EL (cell line): ENCODE measurements at regions not wholly inside any gene's neighbourhood (a gene's known extent, or its start where the extent isn't known, plus 50 kb on each side); places are given as distances from the start of the nearest gene placed in this dataset.
"Not testable (repeated sequence)": the region's sequence is repeated elsewhere in the genome, so short reads cannot be mapped to it uniquely, and the experiment has no call there.

Experiments used
- DNase-seq: peaks from one replicate; pipeline ENCODE4 v3.0.0-alpha.2; 2016

DNA sequence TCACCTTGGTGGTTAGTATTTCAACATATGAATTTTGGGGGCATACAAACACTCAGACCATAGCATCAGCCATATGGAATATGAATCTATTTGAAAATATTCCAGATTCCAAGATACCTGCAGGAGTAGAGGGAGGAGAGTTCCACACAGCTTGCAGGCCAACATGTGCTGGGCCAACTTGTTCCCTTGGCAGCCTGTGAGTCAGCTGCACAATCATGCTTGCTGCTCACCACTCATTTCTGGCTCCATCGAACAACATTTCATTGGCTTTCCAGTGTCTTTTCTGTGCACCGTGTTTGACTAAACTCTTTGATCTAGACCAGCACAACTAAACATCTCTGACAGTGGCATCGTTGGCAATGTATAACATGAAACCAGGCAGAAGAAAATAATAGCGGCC lies 282.5 kb upstream of the RASGEF1B start:
- DNase-seq, result no peak

DNA sequence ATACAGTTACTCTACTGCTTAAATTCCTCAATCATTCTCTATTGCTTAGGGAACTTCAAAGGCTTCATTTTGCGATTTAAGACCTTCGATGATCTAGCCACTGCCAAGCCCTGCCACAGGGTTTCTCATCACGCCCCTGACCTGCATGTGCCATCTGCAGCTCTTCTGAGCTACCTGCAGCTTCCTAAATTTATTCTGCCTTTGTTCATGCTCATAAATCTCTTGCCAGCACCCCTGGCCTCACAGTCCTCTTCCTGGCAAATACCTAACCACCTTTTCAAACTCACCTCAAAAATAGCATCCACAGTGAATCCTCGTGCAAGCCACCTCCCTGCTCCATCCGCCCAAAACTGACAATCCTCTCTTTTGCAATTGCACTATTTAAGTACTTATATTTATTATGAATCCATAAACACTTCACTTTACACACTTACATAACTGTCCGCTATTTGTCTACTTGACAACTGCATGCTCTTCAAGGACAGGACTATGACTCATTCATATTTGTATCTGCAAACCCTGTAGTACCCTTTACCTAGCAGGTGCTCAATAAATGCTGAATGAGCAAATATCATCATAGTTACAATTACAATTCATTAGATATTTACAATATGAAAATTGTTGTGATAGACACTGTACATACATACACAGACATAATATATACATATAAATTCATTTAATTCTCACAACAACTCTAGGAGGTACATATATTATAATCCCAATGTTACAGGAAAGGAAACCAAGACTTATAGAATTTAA lies 280.0 kb upstream of the RASGEF1B start:
- DNase-seq, result no peak

DNA sequence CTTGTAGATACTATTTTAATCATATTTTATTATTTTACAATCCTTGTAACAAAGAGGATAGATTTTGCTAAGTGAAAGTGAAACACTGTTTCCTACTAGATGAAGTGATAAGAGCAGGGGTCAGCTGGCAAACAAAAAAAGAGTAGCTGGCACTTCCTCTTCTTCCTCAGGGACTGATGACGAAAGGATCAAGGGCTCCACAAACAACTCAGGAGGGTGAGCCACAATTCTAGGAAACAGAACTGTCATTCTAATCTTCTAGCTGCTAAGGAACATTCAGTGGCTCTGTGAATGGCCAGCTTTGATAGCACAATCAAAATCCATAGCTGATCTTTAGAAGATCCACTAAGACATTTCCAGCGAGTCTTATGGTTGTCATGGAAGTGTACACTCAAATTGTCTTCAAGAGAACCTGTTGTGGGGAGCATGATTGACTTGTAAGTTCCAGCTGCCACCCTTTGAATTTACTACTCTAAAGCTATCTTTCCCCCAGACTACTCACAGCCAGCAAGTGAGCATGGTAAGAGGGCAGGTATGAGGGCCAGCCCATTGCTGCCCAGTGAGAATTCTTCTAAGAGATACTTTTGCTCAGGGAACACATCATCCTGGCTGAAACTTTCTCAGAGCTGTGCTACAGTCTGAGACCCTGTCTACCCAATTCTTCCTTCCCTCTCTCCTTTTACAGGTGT lies 275.7 kb upstream of the RASGEF1B start:
- no peak for DNase-seq

DNA sequence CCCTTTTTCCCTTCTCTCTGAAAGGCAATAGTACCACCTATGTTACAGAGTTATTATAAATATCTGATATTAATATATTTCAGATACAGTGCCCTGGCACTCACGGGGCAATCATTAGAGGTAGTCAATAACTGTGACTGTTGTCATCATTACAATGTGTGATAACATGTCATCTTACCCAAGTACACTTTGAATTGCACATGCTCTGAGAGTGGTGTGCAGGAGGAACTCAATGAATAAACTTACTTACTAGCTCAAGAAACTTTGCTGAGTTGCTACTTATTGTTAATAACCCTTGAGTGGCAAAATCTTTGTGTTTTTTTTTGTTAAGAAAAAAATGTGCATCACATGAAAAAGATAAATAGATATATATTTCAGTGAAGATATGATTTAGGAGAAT lies 275.1 kb upstream of the RASGEF1B start:
- DNase-seq, result no peak

DNA sequence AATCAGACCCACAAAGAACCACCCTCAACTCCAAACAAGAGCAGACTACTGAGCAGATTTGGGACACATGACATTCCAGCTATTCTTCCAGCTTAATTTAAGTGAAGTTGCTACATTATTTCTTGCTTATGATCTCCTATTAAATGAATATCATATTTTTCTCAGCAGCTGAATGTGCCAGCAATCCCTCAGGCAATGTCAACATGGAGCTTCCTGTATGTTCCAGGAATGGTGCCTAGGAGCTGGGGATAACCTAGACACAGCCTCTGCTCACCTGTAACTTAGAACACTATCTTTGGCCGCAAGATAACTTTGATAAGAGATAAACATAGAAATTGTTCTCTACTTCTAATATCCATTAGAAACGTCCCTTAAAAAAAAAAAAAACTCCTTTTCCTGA lies 274.4 kb upstream of the RASGEF1B start:
- no peak for DNase-seq

DNA sequence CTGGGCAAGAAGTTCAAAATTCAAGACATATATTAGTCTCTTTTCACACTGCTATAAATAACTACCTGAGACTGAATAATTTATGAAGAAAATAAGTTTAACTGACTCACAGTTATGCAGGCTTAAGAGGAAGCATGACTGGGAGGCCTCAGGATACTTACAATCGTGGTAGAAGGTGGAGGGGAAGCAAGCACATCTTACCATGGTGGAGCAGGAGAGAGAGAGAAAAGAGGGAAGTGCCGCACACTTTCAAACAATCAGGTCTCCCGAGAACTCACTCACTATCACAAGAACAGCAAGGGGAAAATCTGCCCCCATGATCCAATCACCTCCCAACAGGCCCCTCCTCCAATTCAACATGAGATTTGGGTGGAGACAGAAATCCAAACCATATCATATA lies 273.3 kb upstream of the RASGEF1B start:
- DNase-seq, result no peak

DNA sequence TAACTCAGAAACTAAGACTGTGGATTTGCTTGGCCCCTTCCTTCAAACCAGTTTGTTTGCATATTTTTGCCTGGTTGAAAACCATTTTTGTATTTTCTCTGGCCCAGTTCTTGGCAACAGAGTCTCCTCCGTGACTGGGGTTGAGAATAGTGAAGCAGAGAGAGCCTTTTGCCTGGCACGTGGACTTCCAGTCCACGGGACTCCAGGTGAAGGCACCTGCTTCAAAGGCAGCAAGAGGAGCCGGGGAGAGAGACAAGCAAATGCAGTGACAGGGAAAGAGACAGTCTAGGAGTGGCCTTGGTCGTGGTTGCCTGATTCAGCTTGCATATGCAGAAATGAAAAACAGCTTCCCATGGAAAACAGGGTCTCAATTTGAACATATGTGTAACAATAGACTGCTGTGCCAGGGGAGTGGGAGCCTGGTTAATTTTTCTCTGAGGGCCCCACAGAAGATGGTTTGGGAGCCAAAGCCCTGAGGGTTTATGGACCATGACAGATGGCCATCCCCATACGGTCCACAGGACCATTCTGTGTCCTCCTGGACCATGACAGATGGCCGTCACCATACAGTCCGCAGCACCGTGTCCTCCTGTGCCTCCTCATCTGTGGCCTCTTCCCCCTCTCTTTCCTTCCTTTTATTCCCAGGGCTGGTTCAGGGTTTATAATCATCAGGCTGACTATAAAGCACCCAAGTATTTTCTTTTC lies 272.2 kb upstream of the RASGEF1B start:
- DNase-seq, result no peak

DNA sequence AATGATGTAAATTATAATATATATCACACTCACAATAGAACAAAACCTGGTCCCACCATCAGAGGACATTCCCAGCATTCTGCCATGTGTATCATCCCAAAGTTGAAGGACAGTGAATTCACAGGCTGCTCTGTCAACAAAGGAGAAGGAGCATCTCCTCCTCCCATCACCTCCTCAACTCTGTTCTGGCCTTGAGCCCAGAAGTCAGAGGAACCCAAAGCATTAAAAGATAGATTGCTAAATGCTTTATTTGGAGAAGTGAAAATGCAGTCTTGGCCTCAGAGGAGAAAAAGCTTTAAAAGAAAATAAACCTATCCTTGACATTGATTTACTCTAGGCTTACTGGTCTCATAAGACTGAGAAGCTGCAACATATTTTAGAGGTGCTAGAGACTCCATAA lies 268.8 kb upstream of the RASGEF1B start:
- DNase-seq, result no peak

DNA sequence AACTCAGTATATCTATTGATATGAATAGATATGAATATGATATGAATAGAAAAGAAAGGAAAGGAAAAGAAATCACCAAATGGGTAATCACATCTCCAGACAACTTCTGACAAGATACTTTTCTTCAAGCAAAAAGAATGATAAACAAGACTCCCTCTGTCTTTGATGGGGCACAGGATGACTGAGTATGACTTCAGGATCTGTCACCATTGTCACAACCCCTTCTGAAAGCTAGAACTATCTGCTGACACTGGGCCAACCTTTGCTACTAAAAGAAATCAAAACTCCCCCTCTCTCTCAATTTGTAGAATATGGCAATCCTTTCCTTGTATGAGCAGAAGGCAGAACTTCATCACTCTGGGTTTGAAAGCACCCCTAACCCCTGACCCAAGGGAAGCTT lies 267.2 kb upstream of the RASGEF1B start:
- no peak for DNase-seq

DNA sequence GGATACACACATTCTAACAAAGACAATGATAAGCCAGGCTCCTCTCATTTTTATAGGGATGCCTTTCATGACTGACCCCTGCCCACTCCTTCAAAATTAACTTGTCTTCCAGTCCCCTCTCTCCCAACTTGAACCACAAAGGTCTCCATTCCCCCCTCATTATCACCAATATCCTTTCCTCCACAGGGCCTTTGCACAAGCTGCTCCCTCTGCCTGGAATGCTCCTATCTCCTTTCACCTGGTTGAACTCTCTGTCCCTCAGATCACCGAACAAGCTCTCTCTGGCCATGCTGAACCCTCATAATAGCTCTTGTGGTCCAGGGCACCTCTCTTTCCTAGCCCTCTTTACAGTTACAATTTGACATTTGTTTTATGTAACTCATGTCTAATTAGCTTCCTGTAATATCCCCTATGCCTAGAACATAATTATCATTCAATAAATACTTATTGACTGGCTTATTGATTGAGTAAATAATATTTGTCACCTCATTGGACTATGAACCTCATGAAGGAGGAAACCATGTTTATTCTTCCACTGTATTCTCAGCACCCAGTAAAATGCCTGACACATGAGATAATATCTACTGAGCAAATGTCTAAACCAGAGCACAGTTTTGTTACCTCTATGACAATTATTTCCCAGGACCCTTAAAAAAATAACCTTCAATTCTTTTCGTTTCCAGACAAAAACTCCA lies 266.3 kb upstream of the RASGEF1B start:
- no peak for DNase-seq

DNA sequence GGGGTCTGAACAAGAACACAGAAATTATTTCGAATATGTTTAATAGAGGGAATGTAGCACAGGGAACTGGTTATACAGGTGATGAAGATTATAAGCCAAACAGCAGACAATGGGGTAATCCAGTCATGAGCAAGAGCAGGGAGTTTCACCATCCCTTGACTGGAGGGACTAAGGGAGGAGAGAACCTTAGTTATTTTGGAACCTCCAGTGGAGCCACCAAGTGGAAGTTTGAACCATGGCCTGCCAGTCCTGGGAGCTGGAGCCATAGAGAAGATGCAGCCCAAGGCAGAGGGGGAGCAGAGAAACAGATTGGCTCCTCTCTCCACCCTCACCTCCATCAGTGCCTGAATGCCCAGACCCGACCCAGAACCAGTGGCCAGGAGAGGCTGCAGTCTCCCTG lies 264.6 kb upstream of the RASGEF1B start:
- no peak for DNase-seq

DNA sequence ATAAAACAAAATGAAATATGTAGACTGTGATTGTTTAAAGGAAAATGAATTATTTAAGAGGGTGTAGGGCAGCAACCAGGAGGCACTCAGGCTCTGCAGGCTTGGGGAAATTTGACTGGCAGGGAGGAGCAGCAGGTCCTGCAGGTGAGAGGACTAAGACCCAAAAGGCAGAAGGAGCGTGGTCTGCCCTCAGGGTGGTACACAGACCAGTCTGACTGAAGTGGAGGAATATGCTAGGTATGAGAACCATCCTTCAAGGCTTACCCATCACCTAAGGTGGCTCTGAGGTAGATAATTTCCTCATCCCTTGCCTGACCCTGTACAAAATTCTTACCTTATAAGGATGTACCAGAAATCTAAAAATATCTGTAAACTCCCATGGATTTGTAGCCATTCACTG lies 261.3 kb upstream of the RASGEF1B start:
- DNase-seq, result no peak

DNA sequence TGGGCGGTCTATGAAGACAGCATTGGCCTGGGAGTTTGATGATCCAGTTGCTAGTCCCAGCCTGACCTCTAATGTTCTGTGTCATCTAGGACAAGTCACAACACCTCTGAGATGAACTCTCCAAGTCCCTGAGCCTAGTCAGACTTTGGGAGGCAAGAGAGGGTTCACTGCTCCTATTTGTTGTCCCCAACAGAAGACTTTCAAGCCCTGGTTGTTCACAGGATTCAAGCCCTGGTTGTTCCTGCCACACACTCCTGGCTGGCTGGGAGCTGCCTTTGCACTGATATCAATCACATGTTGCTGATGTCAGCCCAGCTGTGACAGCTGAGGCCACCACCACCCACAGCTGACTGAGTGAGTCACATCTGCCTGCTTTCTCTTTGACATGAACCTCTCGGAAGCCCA lies 253.2 kb upstream of the RASGEF1B start:
- no peak for DNase-seq

DNA sequence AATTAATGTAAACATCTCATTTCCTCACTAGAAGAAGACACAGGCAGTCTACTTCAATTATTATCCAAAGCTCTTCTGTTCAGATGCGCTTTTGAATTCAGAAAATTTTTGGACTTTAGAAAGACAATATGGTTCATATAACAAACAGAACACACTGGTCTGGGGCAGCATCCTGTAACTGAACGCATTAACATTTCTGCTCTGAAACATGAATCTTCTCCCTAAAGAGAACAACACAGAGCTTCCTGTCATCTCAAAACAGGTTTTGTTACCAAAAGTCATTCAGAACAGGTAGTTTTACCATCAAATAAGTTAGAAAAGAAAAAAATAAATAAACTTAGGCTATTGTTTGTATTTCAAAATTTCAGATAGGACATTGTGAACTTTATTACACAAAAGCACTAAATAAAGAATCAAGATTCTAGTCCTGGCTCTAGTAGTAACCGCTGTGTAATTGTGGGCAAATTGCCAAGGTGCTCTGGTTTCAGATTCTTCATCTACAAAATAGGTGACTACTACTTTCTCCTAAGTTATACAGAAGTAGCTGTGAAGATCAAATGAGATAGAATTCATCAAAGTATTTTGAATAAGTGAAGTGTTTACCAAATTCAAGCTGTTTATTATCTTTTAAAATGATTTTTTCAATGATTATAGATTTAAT lies 252.3 kb upstream of the RASGEF1B start:
- no peak for DNase-seq

DNA sequence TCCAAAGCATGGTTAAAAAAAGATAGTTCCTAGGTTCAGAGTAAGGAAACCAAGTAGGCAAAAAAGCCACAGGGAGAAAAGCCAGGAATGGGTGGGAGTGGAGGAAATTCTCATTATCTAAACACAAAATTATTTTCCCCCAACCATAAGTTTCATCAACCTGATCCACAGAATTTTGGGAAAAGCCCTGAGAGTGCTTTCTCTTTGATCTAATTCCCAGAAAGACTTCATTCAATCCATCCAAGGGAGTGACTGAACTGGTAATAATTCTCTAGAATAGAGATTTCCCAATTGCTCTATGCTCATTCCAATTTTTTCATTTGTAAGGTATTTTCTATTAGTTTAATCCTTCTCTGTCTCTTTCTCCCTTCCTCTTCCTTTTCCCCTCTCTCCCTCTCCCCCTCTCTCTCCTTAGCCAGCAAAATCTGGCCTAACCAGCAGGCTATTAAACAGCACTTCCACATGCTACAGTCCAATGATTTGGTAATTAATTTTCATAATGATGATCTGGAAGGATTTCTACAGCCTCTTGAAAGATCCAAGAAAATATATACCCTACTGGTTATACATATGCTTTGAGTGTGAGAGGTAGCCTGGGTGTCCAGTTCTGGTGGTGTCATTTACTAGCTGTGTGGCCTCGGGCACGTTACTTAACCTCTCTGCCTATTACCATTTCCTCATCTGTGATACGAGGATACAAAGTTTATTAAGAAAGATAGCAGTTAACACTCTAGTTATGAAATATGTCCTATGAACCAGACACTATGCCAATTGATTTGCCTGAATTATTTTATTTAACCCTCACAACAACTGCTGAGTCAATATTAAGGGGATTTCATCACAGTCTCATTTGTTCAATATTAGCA lies 251.5 kb upstream of the RASGEF1B start:
- DNase-seq, result no peak

DNA sequence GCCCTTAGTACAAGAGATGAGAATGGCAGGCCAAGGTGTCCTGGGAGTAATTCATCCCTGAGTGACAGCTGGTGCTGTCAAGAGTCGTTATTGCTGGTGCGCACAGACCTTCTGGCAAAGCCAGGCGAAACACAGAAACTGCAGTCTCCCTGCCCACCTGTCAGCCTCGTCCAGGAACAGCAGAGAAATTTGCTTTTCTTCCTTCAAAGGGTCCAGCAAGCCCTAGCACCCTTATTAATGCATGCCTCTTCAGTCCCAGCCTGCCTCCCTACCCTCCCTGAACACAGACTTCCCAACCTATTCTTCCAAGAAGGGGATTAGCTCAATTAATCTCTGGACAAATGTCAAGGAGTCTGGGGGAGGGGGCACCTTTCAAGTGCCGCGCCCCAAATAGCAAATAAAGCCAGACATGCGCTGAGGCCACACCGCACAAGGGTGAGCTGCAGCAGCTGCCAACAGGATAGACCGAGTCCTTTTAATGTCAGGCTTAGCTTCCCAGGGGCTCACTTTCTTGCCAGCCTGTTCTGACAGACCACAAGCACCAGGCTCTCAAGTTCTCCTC lies 250.7 kb upstream of the RASGEF1B start:
- no peak for DNase-seq

DNA sequence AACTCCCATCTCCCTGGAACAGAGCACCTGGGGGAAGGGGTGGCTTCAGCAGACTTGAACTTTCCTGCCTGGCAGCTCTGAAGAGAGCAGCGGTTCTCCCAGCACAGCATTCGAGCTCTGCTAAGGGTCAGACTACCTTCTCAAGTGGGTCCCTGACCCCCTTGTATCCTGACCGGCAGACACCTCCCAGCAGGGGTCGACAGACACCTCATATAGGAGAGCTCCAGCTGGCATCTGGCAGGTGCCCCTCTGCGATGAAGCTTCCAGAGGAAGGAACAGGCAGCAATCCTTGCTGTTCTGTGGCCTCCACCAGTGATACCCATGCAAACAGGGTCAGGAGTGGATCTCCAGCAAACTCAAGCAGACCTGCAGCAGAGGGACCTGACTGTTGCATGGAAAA lies 244.1 kb upstream of the RASGEF1B start:
- DNase-seq, result no peak

DNA sequence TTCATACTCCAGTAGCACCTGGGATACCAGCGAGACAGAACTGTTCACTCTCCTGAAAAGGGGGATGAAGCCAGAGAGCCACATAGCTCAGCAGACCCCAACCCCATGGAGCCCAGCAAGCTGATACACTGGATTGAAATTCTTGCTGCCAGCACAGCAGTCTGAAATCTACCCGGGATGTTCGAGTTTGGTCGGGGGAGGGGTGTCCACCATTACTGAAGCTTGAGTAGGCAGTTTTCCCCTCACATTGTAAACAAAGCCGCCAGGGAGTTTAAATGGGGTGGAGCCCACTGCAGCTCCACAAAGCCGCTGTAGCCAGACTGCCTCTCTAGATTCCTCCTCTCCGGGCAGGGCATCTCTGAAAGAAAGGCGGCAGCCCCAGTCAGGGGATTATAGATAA lies 243.7 kb upstream of the RASGEF1B start:
- not testable (repeated sequence) for DNase-seq

DNA sequence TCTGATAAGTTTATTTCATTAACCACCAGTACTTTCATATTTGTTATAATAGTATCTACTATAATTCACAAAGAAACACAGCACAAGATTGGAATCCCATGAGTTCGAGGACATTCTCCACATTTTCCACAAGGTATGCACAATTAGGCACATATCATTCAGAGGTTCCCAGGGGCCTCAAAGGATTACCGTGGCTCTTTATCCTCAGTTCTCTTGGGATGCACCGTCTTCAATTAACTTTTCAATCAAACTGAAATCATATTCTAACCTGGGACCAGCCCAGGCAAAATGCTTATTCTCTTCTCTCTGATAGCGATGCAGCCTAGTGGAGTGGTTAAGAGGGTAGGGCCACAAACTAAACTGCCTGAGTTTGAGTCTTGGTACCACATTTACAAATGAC lies 242.6 kb upstream of the RASGEF1B start:
- DNase-seq, result no peak

DNA sequence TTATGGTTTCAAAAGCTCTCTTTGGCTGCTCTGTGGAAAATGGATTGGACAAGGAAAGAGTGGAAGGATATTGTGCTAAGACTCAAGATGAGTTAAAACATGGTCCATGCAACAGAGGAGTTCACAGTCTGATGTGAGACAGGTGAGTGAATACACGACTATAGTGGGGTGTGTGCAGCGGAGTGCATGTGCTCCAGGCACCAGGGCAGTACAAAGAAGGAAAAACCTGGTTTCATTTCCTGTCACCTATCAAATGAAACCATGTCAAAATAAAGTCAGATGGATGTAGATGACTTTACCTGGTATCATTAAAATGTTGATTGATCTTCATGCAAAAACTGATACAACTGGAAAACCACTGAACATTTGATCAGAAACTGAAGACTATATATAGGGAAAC lies 241.0 kb upstream of the RASGEF1B start:
- DNase-seq, result no peak

DNA sequence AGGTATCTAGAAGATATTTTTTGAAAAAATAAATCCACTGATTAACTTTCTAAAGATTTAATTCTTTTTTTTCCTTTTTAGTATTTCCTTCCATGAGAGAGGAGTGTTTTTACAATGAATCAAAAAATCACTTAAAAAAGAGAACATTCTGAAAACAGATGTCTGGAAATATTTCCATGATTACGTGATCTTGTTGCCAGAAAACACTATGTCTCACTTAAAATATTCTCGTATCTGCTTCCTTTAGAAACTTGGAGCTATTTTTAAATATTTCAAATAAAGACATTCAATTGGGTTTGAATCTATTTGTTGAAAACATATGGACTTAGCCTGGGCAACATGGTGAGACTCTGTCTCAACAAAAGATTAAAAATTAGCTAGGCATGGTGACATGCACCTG lies 232.8 kb upstream of the RASGEF1B start:
- DNase-seq, result no peak

DNA sequence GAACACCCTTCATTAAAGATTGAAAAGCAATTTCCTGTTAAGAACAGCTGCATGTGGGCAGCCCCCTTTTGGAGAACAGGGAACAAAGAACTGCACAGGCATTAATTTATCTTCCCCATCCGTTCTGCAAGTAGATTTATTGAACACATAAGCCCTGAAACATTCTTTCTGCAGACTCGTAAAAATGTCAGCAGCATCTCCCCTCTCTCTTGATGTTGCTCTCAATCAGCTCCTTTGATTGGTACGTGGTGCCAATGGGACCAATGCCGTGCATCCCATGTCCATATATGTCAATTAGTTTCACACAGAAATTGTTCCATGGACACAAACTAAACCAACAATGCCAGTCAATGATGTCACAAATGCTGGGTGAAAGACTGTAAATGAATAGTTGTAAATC lies 228.5 kb upstream of the RASGEF1B start:
- no peak for DNase-seq
